Endothelial cell of umbilical vein (primary cell): ENCODE measurements at regions not wholly inside any gene's neighbourhood (a gene's known extent, or its start where the extent isn't known, plus 50 kb on each side); places are given as distances from the start of the nearest gene placed in this dataset.

ENCODE experiments used
- BruUV-seq: library from RNA; stranded (reverse); fragments of 400-500 nt; replicated peaks from 2 replicates; lab custom pipeline; 2021; lab: Mats Ljungman, UMichigan
- CTCF ChIA-PET: fragments of 300-600, 350-600 bp; sonication (Branson Sonifier 250); formaldehyde crosslinking; loops from one replicate; lab custom pipeline; 2021; ENCODE audit warnings: antibody characterized with exemption, inconsistent platforms; lab: Charles Lee
- POLR2A ChIA-PET: fragments of 300-600, 350-600 bp; sonication (Branson Sonifier 250); formaldehyde crosslinking; loops from one replicate; lab custom pipeline; 2021; ENCODE audit warnings: antibody characterized with exemption, inconsistent platforms; lab: Charles Lee
- DNase-seq: peaks from one replicate; pipeline ENCODE4 v3.0.0-alpha.2; 2011; ENCODE audit warnings: low read depth, low spot score
- FAIRE-seq: peaks from 2 replicates; lab custom pipeline; 2011; peaks lifted over from hg19 to GRCh38; lab: Jason Lieb, UNC
- H2AFZ ChIP-seq: 2 replicates; pipeline ENCODE4 v1.6.0; 2012; ENCODE audit warnings: low read depth, low read length, control low read depth, inconsistent platforms
- H3K27ac ChIP-seq: 2 replicates; pipeline ENCODE4 v1.5.1; 2011; ENCODE audit warnings: low read depth, mild to moderate bottlenecking, control low read depth, low read length, moderate library complexity; ENCODE audit not compliant: insufficient read depth
- H3K27me3 ChIP-seq, 2 experiments: 2 replicates each; pipeline versions ENCODE4 v1.6.0 to v1.6.1; 2011; ENCODE audit warnings: low read length in 2 of 2, mixed read lengths in 1 of 2; ENCODE audit not compliant: control insufficient read depth in 2 of 2, insufficient read depth in 2 of 2
- H3K36me3 ChIP-seq, 2 experiments: 2 replicates in 1 of 2; 3 replicates in 1 of 2; pipeline ENCODE4 v1.5.1; 2011; ENCODE audit warnings: low read length in 2 of 2, mild to moderate bottlenecking in 1 of 2, moderate library complexity in 1 of 2; ENCODE audit not compliant: control insufficient read depth in 2 of 2, insufficient read depth in 2 of 2; ENCODE audit errors: extremely low read depth in 1 of 2
- H3K4me1 ChIP-seq: 3 replicates; pipeline ENCODE4 v1.5.1; 2011; ENCODE audit warnings: mild to moderate bottlenecking, low read length; ENCODE audit not compliant: control insufficient read depth, insufficient read depth; ENCODE audit errors: extremely low read depth
- H3K4me2 ChIP-seq: 2 replicates; pipeline ENCODE4 v1.6.1; 2011; ENCODE audit warnings: low read length, control low read depth, mixed read lengths; ENCODE audit not compliant: insufficient read depth
- H3K4me3 ChIP-seq, 3 experiments: fragments of 200-600 bp in 1 of 3; sonication (generic), shearing (Covaris generic) in 1 of 3; replicated peaks in 1 of 3; 2 replicates each; pipeline ENCODE4 v1.5.1; 2011 to 2016; ENCODE audit warnings: control low read depth in 3 of 3, low read length in 3 of 3, mild to moderate bottlenecking in 2 of 3, inconsistent platforms in 1 of 3, low read depth in 1 of 3, moderate library complexity in 1 of 3; ENCODE audit not compliant: insufficient read depth in 1 of 3
- H3K79me2 ChIP-seq: 2 replicates; pipeline ENCODE4 v1.6.0; 2012; ENCODE audit warnings: low read length, inconsistent platforms; ENCODE audit not compliant: control insufficient read depth, insufficient read depth
- H3K9ac ChIP-seq: replicated peaks from 2 replicates; pipeline ENCODE3; 2011; ENCODE audit warnings: low read length, control low read depth; ENCODE audit not compliant: insufficient read depth; ENCODE audit errors: extremely low read depth
- H3K9me1 ChIP-seq: replicated peaks from 3 replicates; pipeline ENCODE4 v1.6.0; 2011; ENCODE audit warnings: mild to moderate bottlenecking, low read length; ENCODE audit not compliant: control insufficient read depth, insufficient read depth; ENCODE audit errors: extremely low read depth
- H3K9me3 ChIP-seq: replicated peaks from 2 replicates; pipeline ENCODE4 v1.5.1; 2012; ENCODE audit warnings: low read length, inconsistent platforms; ENCODE audit not compliant: control insufficient read depth, insufficient read depth
- H4K20me1 ChIP-seq: replicated peaks from 2 replicates; pipeline ENCODE3; 2011; ENCODE audit warnings: mild to moderate bottlenecking, low read length; ENCODE audit not compliant: control insufficient read depth, insufficient read depth; ENCODE audit errors: extremely low read depth
- EZH2 ChIP-seq: IDR thresholded peaks from 2 replicates; pipeline ENCODE4 v1.6.1; 2012; ENCODE audit warnings: borderline replicate concordance, low read depth, mild to moderate bottlenecking, moderate library complexity, low read length, inconsistent platforms; ENCODE audit not compliant: severe bottlenecking
- FOS ChIP-seq: IDR thresholded peaks from 2 replicates; pipeline ENCODE4 v1.6.1; 2011; ENCODE audit warnings: mild to moderate bottlenecking, low read length, moderate library complexity, borderline replicate concordance; ENCODE audit not compliant: insufficient read depth
- GATA2 ChIP-seq: IDR thresholded peaks from 2 replicates; pipeline ENCODE4 v1.7.0; 2011; ENCODE audit warnings: low read depth, mild to moderate bottlenecking, moderate library complexity, mixed read lengths, low read length; ENCODE audit not compliant: insufficient read length, insufficient read depth
- JUN ChIP-seq: IDR thresholded peaks from 2 replicates; pipeline ENCODE4 v1.6.1; 2011; ENCODE audit warnings: borderline replicate concordance, low read depth; ENCODE audit not compliant: insufficient read length, insufficient read depth
- MYC ChIP-seq: IDR thresholded peaks from one replicate; pipeline ENCODE4 v1.6.1; 2011; ENCODE audit warnings: mild to moderate bottlenecking, low read depth, low read length
- POLR2A ChIP-seq: IDR thresholded peaks from 2 replicates; pipeline ENCODE4 v1.6.1; 2012; ENCODE audit warnings: low read depth, mild to moderate bottlenecking, control low read depth, low read length
- POLR2AphosphoS5 ChIP-seq: IDR thresholded peaks from 2 replicates; pipeline ENCODE4 v1.6.1; 2012; ENCODE audit warnings: low read depth, mild to moderate bottlenecking, control low read depth, low read length, moderate library complexity; ENCODE audit not compliant: insufficient read depth
- dilution Hi-C: fragments of 300-500 bp; cut with MboI; formaldehyde crosslinking; loops from one replicate; pipeline ENCODE4 v1.15.0; 2019; ENCODE audit warnings: low sequenced_read_pairs; ENCODE audit not compliant: extremely low pct_ligation_motif_present
- intact Hi-C: fragments of 100-400 bp; cut with micrococcal nuclease; formaldehyde crosslinking; loops from one replicate; pipeline ENCODE4 v1.10.0; 2022
- TF ChIP-seq, protein P1 (sequence below): IDR thresholded peaks from 2 replicates; pipeline ENCODE4 v1.6.1; 2011; ENCODE audit not compliant: insufficient read depth, insufficient read length
- TF ChIP-seq, protein P2 (sequence below), 2 donors: IDR thresholded peaks; 1 replicate in 1 of 2; 2 replicates in 1 of 2; pipeline ENCODE4 v1.5.1; 2011; ENCODE audit warnings: low read length in 2 of 2, mild to moderate bottlenecking in 2 of 2, moderate library complexity in 2 of 2, control low read depth in 1 of 2, inconsistent platforms in 1 of 2, low read depth in 1 of 2; ENCODE audit not compliant: insufficient read depth in 1 of 2; ENCODE audit errors: extremely low read depth in 1 of 2

GRCh38 chr1:224811564-224811963, 117.9 kb upstream of the DNAH14 start:
- no peaks in the 10 kb centered on the region for H3K79me2 ChIP-seq
- H3K36me3 ChIP-seq = no peaks in the 10 kb centered on the region
- FAIRE-seq (no peak), DNase-seq (no peak)
- dilution Hi-C loops = no loop called here
- CTCF ChIA-PET = no interaction called here
- no peak overlapping the region for H3K4me2 ChIP-seq
- TF ChIP-seq POLR2A = no peak
- no peak for TF ChIP-seq GATA2
- TF ChIP-seq JUN = no peak
- TF ChIP-seq FOS = no peak
- TF ChIP-seq MYC = no peak
- TF ChIP-seq POLR2AphosphoS5 = no peak
- TF ChIP-seq, protein P1, sequence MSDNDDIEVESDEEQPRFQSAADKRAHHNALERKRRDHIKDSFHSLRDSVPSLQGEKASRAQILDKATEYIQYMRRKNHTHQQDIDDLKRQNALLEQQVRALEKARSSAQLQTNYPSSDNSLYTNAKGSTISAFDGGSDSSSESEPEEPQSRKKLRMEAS = no peak
- TF ChIP-seq EZH2 = no peak
- TF ChIP-seq, protein P2, sequence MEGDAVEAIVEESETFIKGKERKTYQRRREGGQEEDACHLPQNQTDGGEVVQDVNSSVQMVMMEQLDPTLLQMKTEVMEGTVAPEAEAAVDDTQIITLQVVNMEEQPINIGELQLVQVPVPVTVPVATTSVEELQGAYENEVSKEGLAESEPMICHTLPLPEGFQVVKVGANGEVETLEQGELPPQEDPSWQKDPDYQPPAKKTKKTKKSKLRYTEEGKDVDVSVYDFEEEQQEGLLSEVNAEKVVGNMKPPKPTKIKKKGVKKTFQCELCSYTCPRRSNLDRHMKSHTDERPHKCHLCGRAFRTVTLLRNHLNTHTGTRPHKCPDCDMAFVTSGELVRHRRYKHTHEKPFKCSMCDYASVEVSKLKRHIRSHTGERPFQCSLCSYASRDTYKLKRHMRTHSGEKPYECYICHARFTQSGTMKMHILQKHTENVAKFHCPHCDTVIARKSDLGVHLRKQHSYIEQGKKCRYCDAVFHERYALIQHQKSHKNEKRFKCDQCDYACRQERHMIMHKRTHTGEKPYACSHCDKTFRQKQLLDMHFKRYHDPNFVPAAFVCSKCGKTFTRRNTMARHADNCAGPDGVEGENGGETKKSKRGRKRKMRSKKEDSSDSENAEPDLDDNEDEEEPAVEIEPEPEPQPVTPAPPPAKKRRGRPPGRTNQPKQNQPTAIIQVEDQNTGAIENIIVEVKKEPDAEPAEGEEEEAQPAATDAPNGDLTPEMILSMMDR (IDR thresholded peaks at IDR 0.05; ENCODE audit: extremely low read depth in 1 of 2, insufficient read depth in 1 of 2, low read depth in 1 of 2, low read length in 2 of 2) = no peak
- H3K9me1 ChIP-seq = no peaks in the 10 kb centered on the region
- intact Hi-C loops = no loop called here
- no peaks in the 10 kb centered on the region for H3K4me1 ChIP-seq
- POLR2A ChIA-PET = no interaction called here
- no peak overlapping the region for H2AFZ ChIP-seq
- no peak overlapping the region for H3K9ac ChIP-seq
- no peak overlapping the region for H3K27ac ChIP-seq
- H3K4me3 ChIP-seq = no peak overlapping the region
- H3K9me3 ChIP-seq = no peaks in the 10 kb centered on the region
- no peaks in the 10 kb centered on the region for H3K27me3 ChIP-seq
- no TSS peak for BruUV-seq
- H4K20me1 ChIP-seq = no peaks in the 10 kb centered on the region
